Loucy (cell line): ENCODE measurements at regions not wholly inside any gene's neighbourhood (a gene's known extent, or its start where the extent isn't known, plus 50 kb on each side); places are given as distances from the start of the nearest gene placed in this dataset.

Experiments used
- H2AFZ ChIP-seq: fragments of 200-600 bp; sonication (generic); 2 replicates; pipeline ENCODE4 v1.6.0; 2016; ENCODE audit warnings: antibody characterized with exemption, mild to moderate bottlenecking, low read length, moderate library complexity
- H3F3A ChIP-seq: fragments of 200-600 bp; 2 replicates; pipeline ENCODE4 v1.6.0; 2016; ENCODE audit warnings: antibody characterized with exemption, low read depth, mild to moderate bottlenecking
- H3K27me3 ChIP-seq: fragments of 200-600 bp; sonication (generic); 2 replicates; pipeline ENCODE4 v1.6.1; 2014; ENCODE audit warnings: low read length, mild to moderate bottlenecking; ENCODE audit not compliant: insufficient read depth, poor library complexity, severe bottlenecking
- H3K36me3 ChIP-seq: fragments of 200-600 bp; sonication (generic); 2 replicates; pipeline ENCODE4 v1.6.1; 2016; ENCODE audit warnings: low read length; ENCODE audit not compliant: insufficient read depth
- H3K4me1 ChIP-seq: fragments of 200-600 bp; sonication (generic); 2 replicates; pipeline ENCODE4 v1.5.1; 2014; ENCODE audit warnings: low read length, mild to moderate bottlenecking; ENCODE audit not compliant: insufficient read depth, poor library complexity, severe bottlenecking
- H3K4me2 ChIP-seq: fragments of 200-600 bp; sonication (generic); 2 replicates; pipeline ENCODE4 v1.6.0; 2014; ENCODE audit warnings: antibody characterized with exemption, low read length, low read depth, mild to moderate bottlenecking; ENCODE audit not compliant: poor library complexity, severe bottlenecking
- H3K4me3 ChIP-seq: fragments of 200-600 bp; sonication (generic); 2 replicates; pipeline ENCODE4 v1.5.1; 2014; ENCODE audit warnings: low read length, mild to moderate bottlenecking, mixed read lengths; ENCODE audit not compliant: poor library complexity, severe bottlenecking
- H3K79me2 ChIP-seq: fragments of 200-600 bp; sonication (generic); 2 replicates; pipeline ENCODE4 v1.6.1; 2014; ENCODE audit warnings: low read length; ENCODE audit not compliant: insufficient read depth
- H3K9ac ChIP-seq: fragments of 200-600 bp; sonication (generic); 2 replicates; pipeline ENCODE4 v1.6.0; 2014; ENCODE audit warnings: mild to moderate bottlenecking, low read depth, low read length, moderate library complexity; ENCODE audit not compliant: poor library complexity, severe bottlenecking
- H3K9me2 ChIP-seq: fragments of 200-600 bp; sonication (generic); replicated peaks from 2 replicates; pipeline ENCODE4 v1.6.1; 2016; ENCODE audit warnings: low read depth, low read length, mixed read lengths
- H3K9me3 ChIP-seq: fragments of 200-600 bp; sonication (generic); 2 replicates; pipeline ENCODE4 v1.6.1; 2014; ENCODE audit warnings: mild to moderate bottlenecking, antibody characterized with exemption, low read length, low read depth; ENCODE audit not compliant: insufficient read depth
- H4K20me1 ChIP-seq: fragments of 200-600 bp; sonication (generic); 2 replicates; pipeline ENCODE4 v1.6.0; 2014; ENCODE audit warnings: antibody characterized with exemption, low read length, mild to moderate bottlenecking; ENCODE audit not compliant: insufficient read depth, poor library complexity, severe bottlenecking
- CTCF ChIP-seq: fragments of 200-600 bp; sonication (generic); conservative IDR thresholded peaks from 2 replicates; pipeline ENCODE4 v1.5.1; 2014; ENCODE audit warnings: mild to moderate bottlenecking, antibody characterized with exemption, low read length
- EZH2phosphoT487 ChIP-seq: fragments of 200-600 bp; IDR thresholded peaks from 2 replicates; pipeline ENCODE4 v1.6.1; 2018; ENCODE audit warnings: antibody characterized with exemption, mild to moderate bottlenecking, moderate library complexity, borderline replicate concordance

GRCh38 chr13:74794147-74794546 lies 659.9 kb upstream of the KLF12 start:
- Histone ChIP-seq H3K4me1 (no peaks in the 10 kb centered on the region), H3K4me2 (no peak overlapping the region), H3K79me2 (no peaks in the 10 kb centered on the region), H3K9me2 (no peaks in the 10 kb centered on the region), H3K9ac (no peak overlapping the region), H2AFZ (no peak overlapping the region), H3K4me3 (no peak overlapping the region), H3K36me3 (no peaks in the 10 kb centered on the region), H3K27me3 (no peaks in the 10 kb centered on the region), H3K9me3 (no peaks in the 10 kb centered on the region), H3F3A (no peaks in the 10 kb centered on the region), H4K20me1 (no peaks in the 10 kb centered on the region)
- no peak for TF ChIP-seq EZH2phosphoT487
- TF ChIP-seq CTCF: no peak

DNA sequence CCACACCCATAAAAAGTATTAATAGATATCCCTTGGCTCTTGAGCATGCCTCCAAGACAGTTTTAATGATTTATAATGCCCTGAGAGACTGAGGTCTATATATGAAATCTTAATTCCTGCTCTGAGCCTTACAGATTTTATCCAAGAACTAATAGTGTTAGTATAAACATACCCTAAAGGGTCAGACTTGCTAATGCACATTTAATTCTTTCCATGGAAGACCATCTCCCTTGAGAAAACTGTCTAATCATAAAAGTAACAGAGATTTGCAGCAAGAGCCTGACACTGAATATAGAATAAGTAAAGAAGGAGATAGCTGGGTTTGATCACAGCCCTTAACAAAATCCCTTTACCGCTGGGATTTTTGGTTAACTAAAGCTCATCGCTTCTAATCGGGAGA lies 650.8 kb upstream of the KLF12 start:
- Histone ChIP-seq H2AFZ (no peak overlapping the region), H3K4me2 (no peak overlapping the region), H3K4me3 (no peak overlapping the region), H3K79me2 (no peaks in the 10 kb centered on the region), H3K36me3 (no peaks in the 10 kb centered on the region), H3K27me3 (no peaks in the 10 kb centered on the region), H3K9me2 (no peaks in the 10 kb centered on the region), H3K4me1 (no peaks in the 10 kb centered on the region), H3F3A (no peaks in the 10 kb centered on the region), H3K9ac (no peak overlapping the region), H3K9me3 (no peaks in the 10 kb centered on the region), H4K20me1 (no peaks in the 10 kb centered on the region)
- TF ChIP-seq EZH2phosphoT487: no peak

- Histone ChIP-seq H3K4me1 (no peaks in the 10 kb centered on the region), H3K9ac (no peak overlapping the region), H3K4me2 (no peak overlapping the region), H4K20me1 (no peaks in the 10 kb centered on the region), H3K36me3 (no peaks in the 10 kb centered on the region), H3K9me2 (no peaks in the 10 kb centered on the region), H3K4me3 (no peak overlapping the region), H3F3A (no peaks in the 10 kb centered on the region), H3K79me2 (no peaks in the 10 kb centered on the region), H3K27me3 (no peaks in the 10 kb centered on the region), H3K9me3 (no peaks in the 10 kb centered on the region), H2AFZ (no peak overlapping the region)
- TF ChIP-seq CTCF (no peak), EZH2phosphoT487 (no peak)
These were observed 644.7 kb upstream of the KLF12 start for GRCh38 chr13:74778946-74779345.

GRCh38 chr13:74778087-74778486 lies 643.9 kb upstream of the KLF12 start:
- Histone ChIP-seq H3K79me2 (no peaks in the 10 kb centered on the region), H3K9me2 (no peaks in the 10 kb centered on the region), H2AFZ (no peak overlapping the region), H3F3A (no peaks in the 10 kb centered on the region), H3K9ac (no peak overlapping the region), H4K20me1 (no peaks in the 10 kb centered on the region), H3K4me3 (no peak overlapping the region), H3K4me1 (no peaks in the 10 kb centered on the region), H3K27me3 (no peaks in the 10 kb centered on the region), H3K9me3 (no peaks in the 10 kb centered on the region), H3K36me3 (no peaks in the 10 kb centered on the region), H3K4me2 (no peak overlapping the region)
- TF ChIP-seq EZH2phosphoT487 (no peak), CTCF (no peak)
